ENCODE measurements at regions not wholly inside any gene's neighbourhood (a gene's known extent, or its start where the extent isn't known, plus 50 kb on each side); places are given as distances from the start of the nearest gene placed in this dataset.

DNA sequence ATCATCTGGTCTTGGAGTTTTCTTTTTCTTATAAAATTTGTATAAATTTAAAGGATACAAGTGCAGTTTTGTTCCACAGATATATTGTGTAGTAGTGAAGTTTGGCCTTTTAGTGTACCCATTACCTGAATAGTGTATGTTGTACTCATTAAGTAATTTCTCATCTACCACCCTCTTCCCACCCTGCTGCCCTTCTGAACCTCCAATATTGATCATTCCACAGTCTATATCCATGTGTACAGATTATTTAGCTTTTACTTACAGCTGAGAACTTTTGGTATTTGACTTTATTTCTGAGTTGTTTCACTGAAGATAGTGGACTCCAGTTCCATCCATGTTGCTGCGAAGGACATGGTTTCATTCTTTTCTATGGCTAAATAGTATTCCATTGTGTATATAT is 63.1 kb upstream of the NR3C1 start (continued):
- TF ChIP-seq BACH1 (IDR thresholded peaks at IDR 0.05; ENCODE audit: low read length) (no peak), BRCA1 (IDR thresholded peaks at IDR 0.05; ENCODE audit: low read depth, low read length) (no peak)
